ENCODE measurements at regions not wholly inside any gene's neighbourhood (a gene's known extent, or its start where the extent isn't known, plus 50 kb on each side); places are given as distances from the start of the nearest gene placed in this dataset.

DNA sequence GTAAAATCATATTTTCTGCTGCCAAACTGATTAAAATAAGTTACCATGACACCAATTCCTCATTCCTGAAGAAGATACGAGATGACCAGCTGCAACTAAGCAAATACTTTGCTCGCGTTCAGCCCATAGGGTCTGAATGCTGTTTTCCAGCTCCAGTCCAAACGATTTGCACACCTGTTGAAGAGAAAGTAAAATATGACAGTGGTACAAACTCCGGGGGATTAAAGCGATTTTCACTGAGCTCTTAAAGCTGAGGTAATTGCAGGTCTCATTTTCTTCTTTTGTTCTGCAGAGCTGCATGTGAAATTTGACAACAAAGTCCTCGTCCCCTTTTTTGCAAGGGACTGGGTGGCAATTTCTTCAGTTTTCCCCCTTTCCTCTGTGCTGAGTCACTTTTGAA, 118.4 kb downstream of the NR2F2 start:
- no peak overlapping the region for H2AFZ ChIP-seq (ENCODE audit: low read depth, low read length)
- no peak overlapping the region for H3K9ac ChIP-seq (ENCODE audit: low read length)
- no peak for TF ChIP-seq EZH2phosphoT487 (IDR thresholded peaks at IDR 0.05; ENCODE audit: low read depth)
- TF ChIP-seq, protein P1, sequence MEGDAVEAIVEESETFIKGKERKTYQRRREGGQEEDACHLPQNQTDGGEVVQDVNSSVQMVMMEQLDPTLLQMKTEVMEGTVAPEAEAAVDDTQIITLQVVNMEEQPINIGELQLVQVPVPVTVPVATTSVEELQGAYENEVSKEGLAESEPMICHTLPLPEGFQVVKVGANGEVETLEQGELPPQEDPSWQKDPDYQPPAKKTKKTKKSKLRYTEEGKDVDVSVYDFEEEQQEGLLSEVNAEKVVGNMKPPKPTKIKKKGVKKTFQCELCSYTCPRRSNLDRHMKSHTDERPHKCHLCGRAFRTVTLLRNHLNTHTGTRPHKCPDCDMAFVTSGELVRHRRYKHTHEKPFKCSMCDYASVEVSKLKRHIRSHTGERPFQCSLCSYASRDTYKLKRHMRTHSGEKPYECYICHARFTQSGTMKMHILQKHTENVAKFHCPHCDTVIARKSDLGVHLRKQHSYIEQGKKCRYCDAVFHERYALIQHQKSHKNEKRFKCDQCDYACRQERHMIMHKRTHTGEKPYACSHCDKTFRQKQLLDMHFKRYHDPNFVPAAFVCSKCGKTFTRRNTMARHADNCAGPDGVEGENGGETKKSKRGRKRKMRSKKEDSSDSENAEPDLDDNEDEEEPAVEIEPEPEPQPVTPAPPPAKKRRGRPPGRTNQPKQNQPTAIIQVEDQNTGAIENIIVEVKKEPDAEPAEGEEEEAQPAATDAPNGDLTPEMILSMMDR (IDR thresholded peaks at IDR 0.05; ENCODE audit: low read depth, low read length), result no peak
- H3K4me2 ChIP-seq (ENCODE audit: low read length), result no peak overlapping the region
- H3K4me1 ChIP-seq (ENCODE audit: low read length), result no peaks in the 10 kb centered on the region
- no peak overlapping the region for H3K27ac ChIP-seq (ENCODE audit: low read length)
- no peaks in the 10 kb centered on the region for H3K36me3 ChIP-seq (replicated peaks; ENCODE audit: low read depth, low read length)
- no peaks in the 10 kb centered on the region for H4K20me1 ChIP-seq (ENCODE audit: insufficient read depth, low read length)
- no peaks in the 10 kb centered on the region for H3K9me3 ChIP-seq (ENCODE audit: insufficient read depth, low read length)
- no peak overlapping the region for H3K4me3 ChIP-seq (ENCODE audit: low read length)
- 0 out of 2 replicates have a peak, but pooled peaks cover 4% of the 10 kb centered on the region for H3K27me3 ChIP-seq (ENCODE audit: low read depth, low read length)
- H3K79me2 ChIP-seq (ENCODE audit: low read length), result no peaks in the 10 kb centered on the region

DNA sequence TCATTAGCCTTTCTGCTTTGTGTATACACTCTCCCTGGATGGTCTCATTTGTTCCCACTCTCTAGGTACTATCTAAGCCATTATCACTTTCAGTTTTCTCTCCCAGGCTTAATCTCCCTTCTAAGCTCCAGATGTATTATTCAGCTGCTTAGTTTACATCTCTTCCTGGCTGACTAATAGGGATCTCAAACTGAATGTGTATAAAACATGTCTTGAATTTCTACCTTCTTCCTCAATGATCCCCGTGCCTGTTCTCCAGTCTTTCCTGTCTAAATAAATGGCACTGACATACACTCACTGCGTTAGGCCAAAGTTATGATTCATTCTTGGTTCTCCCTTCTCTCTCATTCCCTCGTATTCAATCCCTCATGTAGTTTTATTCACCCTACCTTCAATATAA, 127.3 kb downstream of the NR2F2 start:
- Histone ChIP-seq H3K9ac (ENCODE audit: low read length) (no peak overlapping the region), H2AFZ (ENCODE audit: low read depth, low read length) (no peak overlapping the region), H3K4me3 (ENCODE audit: low read length) (no peak overlapping the region), H3K4me2 (ENCODE audit: low read length) (no peak overlapping the region), H3K79me2 (ENCODE audit: low read length) (no peaks in the 10 kb centered on the region), H3K4me1 (ENCODE audit: low read length) (no peaks in the 10 kb centered on the region), H3K9me3 (ENCODE audit: insufficient read depth, low read length) (no peaks in the 10 kb centered on the region), H3K27me3 (ENCODE audit: low read depth, low read length) (no peaks in the 10 kb centered on the region), H3K36me3 (replicated peaks; ENCODE audit: low read depth, low read length) (no peaks in the 10 kb centered on the region), H3K27ac (ENCODE audit: low read length) (no peak overlapping the region), H4K20me1 (ENCODE audit: insufficient read depth, low read length) (no peaks in the 10 kb centered on the region)
- TF ChIP-seq, protein P1 (IDR thresholded peaks at IDR 0.05; ENCODE audit: low read depth, low read length), result no peak
- no peak for TF ChIP-seq EZH2phosphoT487 (IDR thresholded peaks at IDR 0.05; ENCODE audit: low read depth)

DNA sequence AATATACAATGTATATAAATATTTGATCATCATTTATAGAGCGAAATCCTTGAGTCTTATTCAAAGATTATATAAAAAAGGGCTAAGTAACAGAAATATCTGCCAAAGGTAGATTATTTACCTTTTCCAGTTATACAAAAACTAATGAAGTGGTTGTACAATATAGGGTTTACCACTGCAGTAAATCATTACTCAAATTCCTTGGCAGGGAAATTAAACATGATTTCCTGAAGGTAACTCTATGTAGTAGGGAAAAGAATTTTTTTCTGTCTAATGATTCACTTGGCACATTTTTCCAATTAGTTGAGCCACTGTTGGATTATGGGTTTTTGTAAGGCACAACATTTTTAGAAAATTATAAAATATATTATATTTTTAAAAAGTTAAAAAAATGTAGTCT, 129.6 kb downstream of the NR2F2 start:
- H3K9ac ChIP-seq (ENCODE audit: low read length), result no peak overlapping the region
- no peak overlapping the region for H2AFZ ChIP-seq (ENCODE audit: low read depth, low read length)
- H3K36me3 ChIP-seq (replicated peaks; ENCODE audit: low read depth, low read length), result no peaks in the 10 kb centered on the region
- no peak overlapping the region for H3K4me3 ChIP-seq (ENCODE audit: low read length)
- no peaks in the 10 kb centered on the region for H3K4me1 ChIP-seq (ENCODE audit: low read length)
- H3K9me3 ChIP-seq (ENCODE audit: insufficient read depth, low read length), result no peaks in the 10 kb centered on the region
- no peaks in the 10 kb centered on the region for H3K79me2 ChIP-seq (ENCODE audit: low read length)
- H4K20me1 ChIP-seq (ENCODE audit: insufficient read depth, low read length), result no peaks in the 10 kb centered on the region
- no peak overlapping the region for H3K27ac ChIP-seq (ENCODE audit: low read length)
- no peak overlapping the region for H3K4me2 ChIP-seq (ENCODE audit: low read length)
- no peak for TF ChIP-seq EZH2phosphoT487 (IDR thresholded peaks at IDR 0.05; ENCODE audit: low read depth)
- TF ChIP-seq, protein P1 (IDR thresholded peaks at IDR 0.05; ENCODE audit: low read depth, low read length), result no peak
- no peaks in the 10 kb centered on the region for H3K27me3 ChIP-seq (ENCODE audit: low read depth, low read length)

DNA sequence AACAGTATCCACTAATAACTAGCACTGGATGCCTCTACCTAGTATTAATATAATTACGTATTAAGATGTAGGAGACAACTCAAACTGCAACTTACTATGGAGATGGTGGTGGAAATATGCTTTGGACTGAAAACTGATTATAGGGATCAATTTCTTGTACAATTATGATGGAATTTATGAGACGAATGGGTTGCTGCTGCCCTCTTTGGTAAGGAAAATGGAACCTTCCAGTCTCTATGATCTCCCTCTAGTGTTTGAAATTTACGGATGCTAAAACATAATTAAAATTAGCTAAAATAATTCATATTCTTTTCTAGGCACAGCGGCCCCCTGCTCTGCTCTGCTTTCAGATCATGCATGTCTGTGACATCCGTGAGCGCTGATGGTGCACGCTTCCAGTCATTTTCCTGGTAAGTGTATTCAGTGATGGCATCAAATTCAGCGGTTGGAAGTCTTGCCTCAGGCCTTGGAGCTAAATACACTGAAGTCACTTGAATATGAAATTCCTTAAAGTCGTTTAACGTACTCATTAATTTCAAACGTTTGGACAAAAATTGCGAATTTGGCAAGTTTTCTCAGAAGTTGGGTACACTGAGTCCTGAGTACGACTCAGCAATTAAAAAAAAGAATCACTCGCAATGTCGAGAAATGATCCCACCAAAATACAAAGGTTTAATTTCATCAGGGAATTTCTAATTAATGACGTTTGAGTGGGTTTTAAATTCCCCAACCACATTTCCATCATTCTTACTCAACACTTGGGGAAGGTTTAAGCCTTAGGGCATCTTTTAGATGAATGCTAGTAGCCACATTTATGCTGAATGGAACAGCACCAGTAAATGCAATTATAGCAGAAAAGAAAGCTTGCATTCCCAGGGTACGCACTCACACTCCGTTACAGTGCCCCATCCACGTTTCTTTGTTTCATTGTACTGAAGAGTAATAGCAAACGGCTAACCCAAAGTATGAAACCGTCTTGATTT, 132.6 kb downstream of the NR2F2 start:
- Histone ChIP-seq H3K79me2 (ENCODE audit: low read length) (no peaks in the 10 kb centered on the region), H3K9me3 (ENCODE audit: insufficient read depth, low read length) (no peaks in the 10 kb centered on the region), H3K27ac (ENCODE audit: low read length) (no peak overlapping the region), H3K36me3 (replicated peaks; ENCODE audit: low read depth, low read length) (no peaks in the 10 kb centered on the region), H4K20me1 (ENCODE audit: insufficient read depth, low read length) (no peaks in the 10 kb centered on the region), H3K4me1 (ENCODE audit: low read length) (no peaks in the 10 kb centered on the region), H3K4me3 (ENCODE audit: low read length) (no peak overlapping the region), H2AFZ (ENCODE audit: low read depth, low read length) (no peak overlapping the region), H3K27me3 (ENCODE audit: low read depth, low read length) (peaks cover 15% of the 10 kb centered on the region; the same call in 1 of the 2 replicates), H3K4me2 (ENCODE audit: low read length) (no peak overlapping the region), H3K9ac (ENCODE audit: low read length) (no peak overlapping the region)
- TF ChIP-seq EZH2phosphoT487 (IDR thresholded peaks at IDR 0.05; ENCODE audit: low read depth), result no peak
- TF ChIP-seq, protein P1 (IDR thresholded peaks at IDR 0.05; ENCODE audit: low read depth, low read length), result no peak

Measured in OCI-LY3 (cell line).